Thoracic aorta (tissue), 2 donors: ENCODE measurements at regions not wholly inside any gene's neighbourhood (a gene's known extent, or its start where the extent isn't known, plus 50 kb on each side); places are given as distances from the start of the nearest gene placed in this dataset.

ENCODE experiments used
- ATAC-seq: fragments of 150-250 bp; one replicate; pipeline ENCODE4 v1.8.0; 2017; ENCODE audit warnings: low read depth; ENCODE audit not compliant: insufficient number of reproducible peaks, low FRiP score
- DNase-seq: peaks from one replicate; pipeline ENCODE4 v3.0.0-alpha.2; 2020; ENCODE audit warnings: low spot score
- H3K27ac ChIP-seq, 2 donors: fragments of 200-600 bp; sonication (generic); 1 replicate in 1 of 2; 2 replicates in 1 of 2; pipeline ENCODE4 v1.5.1; 2016; ENCODE audit warnings: mild to moderate bottlenecking in 2 of 2, moderate library complexity in 2 of 2
- H3K27me3 ChIP-seq: fragments of 200-600 bp; sonication (generic); replicated peaks from 2 replicates; pipeline ENCODE4 v1.6.0; 2016; ENCODE audit warnings: mild to moderate bottlenecking; ENCODE audit not compliant: insufficient read depth
- H3K36me3 ChIP-seq: fragments of 200-600 bp; sonication (generic); one replicate; pipeline ENCODE4 v1.5.1; 2016
- H3K4me1 ChIP-seq, 2 donors: fragments of 200-600 bp; sonication (generic); 1 replicate in 1 of 2; 2 replicates in 1 of 2; pipeline versions ENCODE4 v1.5.1 to v1.6.0; 2016; ENCODE audit warnings: low read depth in 2 of 2, mild to moderate bottlenecking in 1 of 2; ENCODE audit not compliant: control insufficient read depth in 1 of 2
- H3K4me3 ChIP-seq: fragments of 200-600 bp; sonication (generic); 2 replicates; pipeline ENCODE4 v1.5.1; 2016; ENCODE audit warnings: mild to moderate bottlenecking
- H3K9me3 ChIP-seq: fragments of 200-600 bp; sonication (generic); 2 replicates; pipeline ENCODE4 v1.5.1; 2016
- TF ChIP-seq, protein P1 (sequence below): fragments of 200-600 bp; sonication (generic); IDR thresholded peaks from one replicate; pipeline ENCODE4 v1.5.1; 2019; ENCODE audit warnings: antibody characterized with exemption

DNA sequence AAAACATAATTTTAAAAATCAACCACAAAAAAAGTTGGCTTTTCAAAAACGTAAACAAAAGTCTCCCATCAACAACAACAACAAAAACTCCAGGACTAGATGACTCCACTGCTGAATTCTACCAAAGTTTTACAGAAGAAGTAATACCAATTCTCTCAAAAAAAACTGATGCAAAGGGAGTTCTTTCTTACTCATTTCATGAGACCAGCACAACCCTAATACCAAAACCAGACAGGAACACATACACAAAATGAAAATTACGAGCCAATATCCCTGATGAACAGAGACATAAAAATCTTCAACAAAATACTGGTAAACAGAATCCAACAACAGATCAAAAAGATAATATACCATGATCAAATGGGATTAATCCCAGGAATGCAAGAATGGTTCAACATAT lies 147.3 kb downstream of the BTG1 start:
- TF ChIP-seq, protein P1, sequence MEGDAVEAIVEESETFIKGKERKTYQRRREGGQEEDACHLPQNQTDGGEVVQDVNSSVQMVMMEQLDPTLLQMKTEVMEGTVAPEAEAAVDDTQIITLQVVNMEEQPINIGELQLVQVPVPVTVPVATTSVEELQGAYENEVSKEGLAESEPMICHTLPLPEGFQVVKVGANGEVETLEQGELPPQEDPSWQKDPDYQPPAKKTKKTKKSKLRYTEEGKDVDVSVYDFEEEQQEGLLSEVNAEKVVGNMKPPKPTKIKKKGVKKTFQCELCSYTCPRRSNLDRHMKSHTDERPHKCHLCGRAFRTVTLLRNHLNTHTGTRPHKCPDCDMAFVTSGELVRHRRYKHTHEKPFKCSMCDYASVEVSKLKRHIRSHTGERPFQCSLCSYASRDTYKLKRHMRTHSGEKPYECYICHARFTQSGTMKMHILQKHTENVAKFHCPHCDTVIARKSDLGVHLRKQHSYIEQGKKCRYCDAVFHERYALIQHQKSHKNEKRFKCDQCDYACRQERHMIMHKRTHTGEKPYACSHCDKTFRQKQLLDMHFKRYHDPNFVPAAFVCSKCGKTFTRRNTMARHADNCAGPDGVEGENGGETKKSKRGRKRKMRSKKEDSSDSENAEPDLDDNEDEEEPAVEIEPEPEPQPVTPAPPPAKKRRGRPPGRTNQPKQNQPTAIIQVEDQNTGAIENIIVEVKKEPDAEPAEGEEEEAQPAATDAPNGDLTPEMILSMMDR: no peak
- no peak overlapping the region for H3K4me3 ChIP-seq
- H3K27me3 ChIP-seq: no peaks in the 10 kb centered on the region
- peaks cover 9 to 14% of the 10 kb centered on the region in 2 donors for H3K4me1 ChIP-seq
- no peak overlapping the region for H3K27ac ChIP-seq
- H3K36me3 ChIP-seq: no peaks in the 10 kb centered on the region
- H3K9me3 ChIP-seq: no peaks in the 10 kb centered on the region
- no peak for DNase-seq
- no peak for ATAC-seq

DNA sequence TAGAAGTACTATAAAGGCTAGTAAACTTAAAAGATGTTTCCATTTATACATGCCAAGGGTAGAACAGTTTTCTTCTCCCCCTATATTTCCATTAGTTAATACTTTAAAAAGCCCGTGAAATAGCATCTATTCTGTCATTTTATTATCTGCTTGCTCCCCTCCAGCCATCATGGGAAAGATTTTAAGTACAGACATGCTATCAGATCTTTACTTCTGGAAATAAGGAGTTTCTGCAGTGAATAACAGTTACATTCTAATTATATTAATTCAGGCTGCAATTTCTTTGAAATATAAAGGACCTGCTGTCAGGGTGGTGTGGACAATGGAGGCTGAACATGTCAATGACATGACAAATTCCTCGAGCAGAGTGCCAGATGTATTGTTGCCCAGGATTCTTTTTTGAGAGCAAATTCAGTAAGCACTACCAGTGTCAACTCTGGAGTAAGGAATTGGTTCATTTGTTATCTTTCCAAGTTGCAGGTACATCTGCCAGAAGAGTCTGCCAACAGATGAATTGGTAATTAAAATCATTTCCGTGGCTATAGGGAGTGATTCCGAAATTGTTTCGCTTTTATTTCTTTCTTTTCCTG lies 151.3 kb downstream of the BTG1 start:
- H3K4me3 ChIP-seq: no peak overlapping the region
- H3K27me3 ChIP-seq: no peaks in the 10 kb centered on the region
- peaks cover 7 to 22% of the 10 kb centered on the region in 2 donors for H3K4me1 ChIP-seq
- no peaks in the 10 kb centered on the region for H3K9me3 ChIP-seq
- DNase-seq (no peak), ATAC-seq (no peak)
- H3K36me3 ChIP-seq: no peaks in the 10 kb centered on the region
- no peak overlapping the region for H3K27ac ChIP-seq
- TF ChIP-seq, protein P1: no peak

GRCh38 chr12:91993287-91994017 lies 152.2 kb downstream of the BTG1 start:
- H3K4me3 ChIP-seq: no peak overlapping the region
- H3K36me3 ChIP-seq: no peaks in the 10 kb centered on the region
- H3K27ac ChIP-seq: no peak overlapping the region
- TF ChIP-seq, protein P1: no peak
- ATAC-seq: no peak
- no peaks in the 10 kb centered on the region for H3K9me3 ChIP-seq
- H3K4me1 ChIP-seq: peaks cover 13 to 31% of the 10 kb centered on the region in 2 donors
- no peak for DNase-seq
- H3K27me3 ChIP-seq: no peaks in the 10 kb centered on the region

DNA sequence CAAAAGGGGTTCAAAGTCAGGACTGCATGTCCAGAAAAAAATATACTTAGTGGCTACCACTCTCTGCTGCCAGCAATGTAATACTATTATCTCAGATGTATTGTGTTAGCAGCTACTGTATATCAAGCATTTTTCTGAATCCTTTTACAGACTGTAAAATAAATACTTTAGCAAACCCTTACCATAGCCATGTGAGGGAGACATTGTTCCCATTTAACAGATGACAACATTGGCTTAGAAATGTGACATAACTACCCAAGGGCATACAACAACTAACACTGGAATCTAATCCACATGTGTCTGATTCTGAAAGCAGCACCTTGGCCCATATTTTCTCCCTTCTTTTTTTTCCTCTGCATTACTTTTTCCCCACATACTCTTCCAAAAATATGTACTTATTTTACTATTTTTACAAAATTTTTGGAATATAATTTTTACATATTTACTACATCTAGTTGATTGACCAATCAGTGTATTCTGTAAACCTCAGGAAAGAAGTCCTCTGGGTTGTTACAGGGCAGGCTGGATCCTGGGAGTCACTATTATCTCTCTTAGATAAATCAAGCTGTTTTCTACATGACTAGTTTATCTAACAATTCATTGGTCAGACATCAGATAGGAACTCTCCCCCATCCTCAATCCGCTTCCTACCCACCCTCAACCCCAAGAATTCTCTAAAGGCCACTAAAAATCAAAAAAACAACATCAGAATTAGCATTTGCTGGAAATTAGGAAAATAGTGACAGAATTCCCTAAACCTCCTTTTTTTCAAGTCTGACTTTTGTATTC lies 154.1 kb downstream of the BTG1 start:
- peaks cover 19 to 45% of the 10 kb centered on the region in 2 donors for H3K4me1 ChIP-seq
- DNase-seq (no peak), ATAC-seq (no peak)
- no peak overlapping the region for H3K4me3 ChIP-seq
- H3K36me3 ChIP-seq: no peaks in the 10 kb centered on the region
- TF ChIP-seq, protein P1: no peak
- H3K27ac ChIP-seq: peak overlapping the region; percentile 65 to 70
- H3K27me3 ChIP-seq: no peaks in the 10 kb centered on the region
- no peaks in the 10 kb centered on the region for H3K9me3 ChIP-seq

DNA sequence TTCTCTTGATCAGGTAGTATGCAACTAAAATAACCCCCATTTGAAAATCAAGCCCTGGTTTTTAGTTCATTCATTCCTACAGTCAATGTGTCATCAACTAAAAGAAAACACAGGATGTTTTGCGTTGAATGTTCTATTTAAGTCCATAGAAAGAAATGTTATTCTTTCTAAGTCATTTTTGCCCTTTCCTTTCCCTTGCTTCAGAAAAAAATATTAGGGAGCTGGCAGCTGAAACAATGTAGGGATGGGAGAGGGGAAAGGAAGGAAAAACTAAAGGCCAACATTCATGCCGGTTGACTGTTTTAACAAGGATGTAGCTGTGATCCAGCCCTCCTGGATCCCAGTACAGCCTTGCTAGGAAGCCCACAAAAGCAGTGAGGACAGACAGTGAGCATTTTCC lies 155.1 kb downstream of the BTG1 start:
- ATAC-seq: peak; percentile 51
- peak overlapping the region; percentile 0 for H3K4me3 ChIP-seq

More for the DNA sequence above, 155.1 kb downstream of the BTG1 start:
- H3K27ac ChIP-seq: peak overlapping the region; percentile 65 to 70
- H3K36me3 ChIP-seq: no peaks in the 10 kb centered on the region
- TF ChIP-seq, protein P1: no peak
- H3K27me3 ChIP-seq: no peaks in the 10 kb centered on the region
- no peak for DNase-seq
- H3K9me3 ChIP-seq: no peaks in the 10 kb centered on the region
- peaks cover 23 to 56% of the 10 kb centered on the region in 2 donors for H3K4me1 ChIP-seq
